Smooth muscle cell (in vitro differentiated cells): ENCODE measurements at regions not wholly inside any gene's neighbourhood (a gene's known extent, or its start where the extent isn't known, plus 50 kb on each side); places are given as distances from the start of the nearest gene placed in this dataset.

ENCODE experiments used
- DNase-seq: peaks from one replicate; lab custom pipeline; 2025; ENCODE audit not compliant: unreplicated experiment; lab: John Stamatoyannopoulos, UW
- H2AFZ ChIP-seq: fragments of 200-600 bp; sonication (generic); 2 replicates; pipeline ENCODE4 v1.6.0; 2016; ENCODE audit warnings: antibody characterized with exemption, low read depth, mild to moderate bottlenecking
- H3F3A ChIP-seq: fragments of 200-600 bp; sonication (generic); 2 replicates; pipeline ENCODE4 v1.6.0; 2017; ENCODE audit warnings: antibody characterized with exemption, low read depth
- H3K27ac ChIP-seq: fragments of 200-600 bp; sonication (generic); 2 replicates; pipeline ENCODE4 v1.5.1; 2016; ENCODE audit warnings: low read depth, mild to moderate bottlenecking
- H3K27me3 ChIP-seq: fragments of 200-600 bp; sonication (generic); 2 replicates; pipeline ENCODE4 v1.6.1; 2016; ENCODE audit warnings: low read depth, mild to moderate bottlenecking
- H3K36me3 ChIP-seq: fragments of 200-600 bp; sonication (generic); 2 replicates; pipeline ENCODE4 v1.5.1; 2016; ENCODE audit warnings: low read depth
- H3K4me1 ChIP-seq: fragments of 200-600 bp; sonication (generic); 2 replicates; pipeline ENCODE4 v1.5.1; 2016; ENCODE audit warnings: low read depth
- H3K4me2 ChIP-seq: fragments of 200-600 bp; sonication (generic); 2 replicates; pipeline ENCODE4 v1.6.0; 2016; ENCODE audit warnings: mild to moderate bottlenecking
- H3K4me3 ChIP-seq: fragments of 200-600 bp; sonication (generic); 2 replicates; pipeline ENCODE4 v1.5.1; 2016; ENCODE audit warnings: mild to moderate bottlenecking
- H3K79me2 ChIP-seq: fragments of 200-600 bp; sonication (generic); 2 replicates; pipeline ENCODE4 v1.6.0; 2016; ENCODE audit warnings: low read depth, mild to moderate bottlenecking
- H3K9ac ChIP-seq: fragments of 200-600 bp; sonication (generic); 2 replicates; pipeline ENCODE4 v1.6.0; 2016; ENCODE audit warnings: low read depth
- H3K9me3 ChIP-seq: fragments of 200-600 bp; sonication (generic); replicated peaks from 2 replicates; pipeline ENCODE4 v1.5.1; 2016; ENCODE audit warnings: low read depth
- H4K20me1 ChIP-seq: fragments of 200-600 bp; sonication (generic); 2 replicates; pipeline ENCODE4 v1.6.0; 2016; ENCODE audit warnings: low read depth
- WGBS: methylation state at CpG from one replicate; pipeline ENCODE4 v1.1.7; 2016; ENCODE audit warnings: low lambda C conversion rate; 5-methylcytosine and 5-hydroxymethylcytosine counted together
- TF ChIP-seq, protein P1 (sequence below): fragments of 200-600 bp; sonication (generic); IDR thresholded peaks from 2 replicates; pipeline ENCODE4 v1.5.1; 2017; ENCODE audit warnings: borderline replicate concordance, mild to moderate bottlenecking, antibody characterized with exemption; ENCODE audit not compliant: insufficient read depth, poor library complexity, severe bottlenecking

DNA sequence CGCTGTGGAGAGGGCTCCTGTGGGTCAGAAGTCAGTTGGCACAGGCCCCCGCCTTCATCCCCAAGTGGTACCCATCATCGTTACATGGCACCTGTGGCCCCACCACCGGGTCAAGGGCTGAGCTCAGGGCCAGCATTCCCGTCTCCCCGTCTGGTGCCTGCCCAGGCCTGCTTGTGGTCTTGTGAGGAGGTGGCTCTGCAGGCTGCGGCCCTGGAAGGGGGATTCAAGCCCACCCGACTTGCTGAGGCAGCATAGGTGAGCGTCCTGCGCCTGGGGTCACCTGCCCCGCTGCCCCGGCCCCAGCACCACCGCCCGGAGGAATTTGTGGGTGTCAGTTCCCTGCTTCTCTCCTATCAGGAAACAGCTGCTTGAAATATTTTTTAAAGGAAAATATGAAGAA, 53.0 kb upstream of the EN2 start:
- Histone ChIP-seq H3K9me3 (no peaks in the 10 kb centered on the region), H3K79me2 (no peaks in the 10 kb centered on the region), H2AFZ (no peak overlapping the region), H3F3A (no peaks in the 10 kb centered on the region), H3K4me2 (no peak overlapping the region), H4K20me1 (no peaks in the 10 kb centered on the region), H3K4me3 (no peak overlapping the region), H3K27ac (no peak overlapping the region), H3K27me3 (peaks cover 54% of the 10 kb centered on the region), H3K9ac (no peak overlapping the region), H3K4me1 (no peaks in the 10 kb centered on the region), H3K36me3 (no peaks in the 10 kb centered on the region)
- TF ChIP-seq, protein P1, sequence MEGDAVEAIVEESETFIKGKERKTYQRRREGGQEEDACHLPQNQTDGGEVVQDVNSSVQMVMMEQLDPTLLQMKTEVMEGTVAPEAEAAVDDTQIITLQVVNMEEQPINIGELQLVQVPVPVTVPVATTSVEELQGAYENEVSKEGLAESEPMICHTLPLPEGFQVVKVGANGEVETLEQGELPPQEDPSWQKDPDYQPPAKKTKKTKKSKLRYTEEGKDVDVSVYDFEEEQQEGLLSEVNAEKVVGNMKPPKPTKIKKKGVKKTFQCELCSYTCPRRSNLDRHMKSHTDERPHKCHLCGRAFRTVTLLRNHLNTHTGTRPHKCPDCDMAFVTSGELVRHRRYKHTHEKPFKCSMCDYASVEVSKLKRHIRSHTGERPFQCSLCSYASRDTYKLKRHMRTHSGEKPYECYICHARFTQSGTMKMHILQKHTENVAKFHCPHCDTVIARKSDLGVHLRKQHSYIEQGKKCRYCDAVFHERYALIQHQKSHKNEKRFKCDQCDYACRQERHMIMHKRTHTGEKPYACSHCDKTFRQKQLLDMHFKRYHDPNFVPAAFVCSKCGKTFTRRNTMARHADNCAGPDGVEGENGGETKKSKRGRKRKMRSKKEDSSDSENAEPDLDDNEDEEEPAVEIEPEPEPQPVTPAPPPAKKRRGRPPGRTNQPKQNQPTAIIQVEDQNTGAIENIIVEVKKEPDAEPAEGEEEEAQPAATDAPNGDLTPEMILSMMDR: no peak
- DNase-seq: no peak
- WGBS: 86% methylated on average over 14 of the region's 14 CpGs

DNA sequence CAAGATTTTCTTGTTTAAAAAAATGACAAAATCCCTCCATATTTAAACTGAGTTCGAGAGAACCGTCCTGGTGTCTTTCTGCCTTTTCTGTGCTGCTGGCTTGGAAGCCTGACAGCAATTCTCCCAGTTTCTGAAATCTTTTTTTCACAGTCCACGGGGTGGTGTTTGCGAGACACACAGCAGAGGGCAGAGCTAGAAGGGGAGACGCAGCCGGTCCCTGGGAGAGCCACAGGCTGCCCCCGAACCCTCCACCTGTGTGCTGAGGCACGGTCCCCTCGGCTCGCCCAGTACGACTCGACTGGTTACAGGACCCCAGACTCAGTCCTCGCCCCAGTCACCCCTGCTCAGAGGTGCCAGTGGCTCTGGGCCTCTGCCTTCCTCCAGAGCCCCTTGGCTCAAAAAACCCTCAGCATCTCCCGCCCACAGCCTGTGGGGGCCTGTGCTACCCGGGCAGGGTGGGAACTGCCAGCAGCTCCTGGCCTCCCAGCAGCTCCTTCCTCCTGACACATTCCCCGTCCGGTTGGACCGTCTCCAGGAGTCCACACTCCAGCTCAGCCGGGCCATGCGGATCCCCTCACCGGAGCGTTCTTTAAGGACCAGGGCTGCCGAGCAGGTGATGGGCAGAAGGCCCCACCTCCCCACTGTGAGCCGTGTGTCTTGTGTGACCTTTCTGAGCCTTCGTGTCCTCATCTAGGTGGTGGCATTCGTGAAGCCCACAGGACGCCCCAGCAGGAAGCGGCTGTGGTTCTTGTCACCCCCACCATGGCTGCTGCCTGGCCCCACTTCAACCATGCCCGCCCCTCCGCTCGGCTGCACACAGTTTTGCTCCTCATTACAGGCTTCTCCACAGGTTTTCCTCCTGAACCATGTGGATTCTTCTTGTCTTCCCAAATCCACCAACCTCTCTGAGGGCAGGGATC, 52.3 kb upstream of the EN2 start:
- Histone ChIP-seq H3K27ac (no peak overlapping the region), H3K4me1 (no peaks in the 10 kb centered on the region), H3K9me3 (no peaks in the 10 kb centered on the region), H3K4me3 (no peak overlapping the region), H4K20me1 (no peaks in the 10 kb centered on the region), H3K9ac (no peak overlapping the region), H2AFZ (no peak overlapping the region), H3K27me3 (peaks cover 54% of the 10 kb centered on the region), H3F3A (no peaks in the 10 kb centered on the region), H3K36me3 (no peaks in the 10 kb centered on the region), H3K79me2 (no peaks in the 10 kb centered on the region), H3K4me2 (no peak overlapping the region)
- DNase-seq: no peak
- TF ChIP-seq, protein P1: no peak
- 76% methylated on average over 31 of the region's 31 CpGs for WGBS

DNA sequence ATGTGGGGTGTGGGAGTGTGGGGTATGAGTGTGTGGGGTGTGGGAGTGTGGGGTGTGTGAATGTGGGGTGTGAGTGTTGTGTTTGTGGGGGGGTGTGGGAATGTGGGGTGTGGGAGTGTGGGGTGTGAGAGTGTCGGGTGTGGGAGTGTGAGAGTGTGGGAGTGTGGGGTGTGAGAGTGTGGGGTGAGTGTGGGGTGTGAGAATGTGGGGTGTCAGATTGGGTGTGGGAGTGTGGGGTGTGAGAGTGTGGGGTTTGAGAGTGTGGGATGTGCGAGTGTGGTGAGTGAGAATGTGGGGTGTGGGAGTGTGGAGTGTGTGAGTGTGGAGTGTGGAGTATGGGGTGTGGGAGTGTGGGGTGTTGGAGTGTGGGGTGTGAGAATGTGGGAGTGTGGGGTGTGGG, 50.1 kb upstream of the EN2 start:
- WGBS: no CpG with 5 or more reads among the region's 2 CpGs

More for the DNA sequence above, 50.1 kb upstream of the EN2 start:
- Histone ChIP-seq H2AFZ (no peak overlapping the region), H3K4me1 (no peaks in the 10 kb centered on the region), H3K4me3 (no peak overlapping the region), H4K20me1 (no peaks in the 10 kb centered on the region), H3K9me3 (no peaks in the 10 kb centered on the region), H3K4me2 (no peak overlapping the region), H3K27ac (no peak overlapping the region), H3K79me2 (no peaks in the 10 kb centered on the region), H3F3A (no peaks in the 10 kb centered on the region), H3K36me3 (no peaks in the 10 kb centered on the region), H3K9ac (no peak overlapping the region), H3K27me3 (peaks cover 46% of the 10 kb centered on the region)
- TF ChIP-seq, protein P1: no peak
- no peak for DNase-seq
